Activated T-cell treated with anti-CD3 and anti-CD28 coated beads, Interleukin-2, amount 50 U/mL, for 72 hours (primary cell): ENCODE measurements at regions not wholly inside any gene's neighbourhood (a gene's known extent, or its start where the extent isn't known, plus 50 kb on each side); places are given as distances from the start of the nearest gene placed in this dataset.

ENCODE experiments used
- ATAC-seq, 2 donors: fragments of 150-1000 bp; cut with Tn5 transposase; replicated peaks in 1 of 2; 2 replicates each; pipeline ENCODE4 v1.10.0; 2021; ENCODE audit warnings: moderate library complexity in 2 of 2, mild to moderate bottlenecking in 1 of 2
- DNase-seq, 2 donors: peaks; one replicate each; pipeline ENCODE4 v3.0.0; 2021 to 2022; ENCODE audit warnings: mixed read lengths in 1 of 2
- H3K27ac Mint-ChIP-seq: one replicate; pipeline ENCODE4 v1.8.0; 2022; ENCODE audit warnings: mild to moderate bottlenecking, moderate library complexity, mixed read lengths
- H3K27me3 Mint-ChIP-seq: one replicate; pipeline ENCODE4 v1.8.0; 2022; ENCODE audit warnings: low read depth, mixed read lengths
- H3K36me3 Mint-ChIP-seq, 2 donors: one replicate each; pipeline ENCODE4 v1.8.0; 2022; ENCODE audit warnings: mixed read lengths in 2 of 2, mild to moderate bottlenecking in 1 of 2; ENCODE audit not compliant: insufficient read depth in 2 of 2
- H3K4me1 Mint-ChIP-seq: one replicate; pipeline ENCODE4 v1.8.0; 2022; ENCODE audit warnings: low read depth, mixed read lengths
- H3K4me3 Mint-ChIP-seq, 2 donors: one replicate each; pipeline ENCODE4 v1.8.0; 2022; ENCODE audit warnings: mild to moderate bottlenecking in 2 of 2, mixed read lengths in 2 of 2, moderate library complexity in 2 of 2
- H3K9me3 Mint-ChIP-seq, 2 donors: one replicate each; pipeline ENCODE4 v1.8.0; 2022; ENCODE audit warnings: mixed read lengths in 2 of 2

GRCh38 chr2:54360055-54360792 is 95.9 kb upstream of the SPTBN1 start:
- H3K4me1 Mint-ChIP-seq: no peaks in the 10 kb centered on the region
- peaks cover 11% of the 10 kb centered on the region for H3K27me3 Mint-ChIP-seq
- peaks cover 0 to 1% of the 10 kb centered on the region in 2 donors for H3K9me3 Mint-ChIP-seq
- H3K36me3 Mint-ChIP-seq: peaks cover 0 to 1% of the 10 kb centered on the region in 2 donors
- ATAC-seq (no peak), DNase-seq (no peak)
- H3K27ac Mint-ChIP-seq: no peak overlapping the region
- H3K4me3 Mint-ChIP-seq: no peak overlapping the region

GRCh38 chr2:54364409-54364808 is 91.7 kb upstream of the SPTBN1 start:
- ATAC-seq: no peak
- no peak for DNase-seq
- Mint-ChIP-seq H3K4me3 (no peak overlapping the region), H3K27me3 (peaks cover 11% of the 10 kb centered on the region), H3K36me3 (peaks cover 0 to 4% of the 10 kb centered on the region in 2 donors), H3K27ac (no peak overlapping the region), H3K4me1 (no peaks in the 10 kb centered on the region), H3K9me3 (peaks cover 7 to 8% of the 10 kb centered on the region in 2 donors)

- Mint-ChIP-seq H3K9me3 (peaks cover 7 to 8% of the 10 kb centered on the region in 2 donors), H3K27me3 (peaks cover 1% of the 10 kb centered on the region), H3K4me1 (no peaks in the 10 kb centered on the region)
Observed at GRCh38 chr2:54365661-54366060, 90.5 kb upstream of the SPTBN1 start.

GRCh38 chr2:54366487-54367280 is 89.4 kb upstream of the SPTBN1 start:
- Mint-ChIP-seq H3K4me3 (no peak overlapping the region), H3K36me3 (peaks cover 0 to 4% of the 10 kb centered on the region in 2 donors), H3K4me1 (no peaks in the 10 kb centered on the region), H3K27me3 (no peaks in the 10 kb centered on the region), H3K9me3 (peaks cover 7 to 8% of the 10 kb centered on the region in 2 donors), H3K27ac (no peak overlapping the region)
- no peak for ATAC-seq
- no peak for DNase-seq

More at GRCh38 chr2:54365661-54366060, 90.5 kb upstream of the SPTBN1 start:
- DNase-seq (no peak), ATAC-seq (no peak)
- H3K4me3 Mint-ChIP-seq: no peak overlapping the region
- no peak overlapping the region for H3K27ac Mint-ChIP-seq
- peaks cover 0 to 4% of the 10 kb centered on the region in 2 donors for H3K36me3 Mint-ChIP-seq

GRCh38 chr2:54370405-54371104 is 85.6 kb upstream of the SPTBN1 start:
- ATAC-seq (no peak), DNase-seq (no peak)
- H3K4me1 Mint-ChIP-seq: no peaks in the 10 kb centered on the region
- no peak overlapping the region for H3K4me3 Mint-ChIP-seq
- no peak overlapping the region for H3K27ac Mint-ChIP-seq
- peaks cover 9% of the 10 kb centered on the region for H3K27me3 Mint-ChIP-seq
- peaks cover 0 to 3% of the 10 kb centered on the region in 2 donors for H3K36me3 Mint-ChIP-seq
- peaks cover 6% of the 10 kb centered on the region in 2 donors for H3K9me3 Mint-ChIP-seq

- peaks cover 0 to 3% of the 10 kb centered on the region in 2 donors for H3K36me3 Mint-ChIP-seq
- H3K27ac Mint-ChIP-seq: no peak overlapping the region
- no peak overlapping the region for H3K4me3 Mint-ChIP-seq
- DNase-seq: no peak
- ATAC-seq: no peak
- H3K9me3 Mint-ChIP-seq: peaks cover 4 to 6% of the 10 kb centered on the region in 2 donors
- no peaks in the 10 kb centered on the region for H3K4me1 Mint-ChIP-seq
- H3K27me3 Mint-ChIP-seq: peaks cover 9% of the 10 kb centered on the region
Observed at GRCh38 chr2:54371460-54372065, 84.6 kb upstream of the SPTBN1 start.

- Mint-ChIP-seq H3K27me3 (peaks cover 9% of the 10 kb centered on the region), H3K9me3 (peaks cover 4 to 6% of the 10 kb centered on the region in 2 donors), H3K27ac (no peak overlapping the region), H3K4me1 (no peaks in the 10 kb centered on the region), H3K4me3 (no peak overlapping the region), H3K36me3 (peaks cover 0 to 3% of the 10 kb centered on the region in 2 donors)
- ATAC-seq (no peak), DNase-seq (no peak)
Observed at GRCh38 chr2:54372361-54372760, 83.8 kb upstream of the SPTBN1 start.

GRCh38 chr2:54373855-54374254 is 82.3 kb upstream of the SPTBN1 start:
- Mint-ChIP-seq H3K4me3 (no peak overlapping the region), H3K27me3 (peaks cover 9% of the 10 kb centered on the region), H3K4me1 (no peaks in the 10 kb centered on the region), H3K27ac (no peak overlapping the region), H3K9me3 (peaks cover 0 to 2% of the 10 kb centered on the region in 2 donors), H3K36me3 (no peaks in the 10 kb centered on the region)
- DNase-seq: no peak
- ATAC-seq: no peak

GRCh38 chr2:54374591-54375364 is 81.3 kb upstream of the SPTBN1 start:
- Mint-ChIP-seq H3K4me1 (no peaks in the 10 kb centered on the region), H3K27ac (no peak overlapping the region), H3K36me3 (no peaks in the 10 kb centered on the region), H3K9me3 (no peaks in the 10 kb centered on the region), H3K27me3 (peaks cover 9% of the 10 kb centered on the region), H3K4me3 (no peak overlapping the region)
- DNase-seq (no peak), ATAC-seq (no peak)

- no peaks in the 10 kb centered on the region for H3K36me3 Mint-ChIP-seq
- no peak overlapping the region for H3K27ac Mint-ChIP-seq
- no peaks in the 10 kb centered on the region for H3K9me3 Mint-ChIP-seq
- ATAC-seq: no peak
- H3K4me1 Mint-ChIP-seq: no peaks in the 10 kb centered on the region
- H3K27me3 Mint-ChIP-seq: peaks cover 9% of the 10 kb centered on the region
- H3K4me3 Mint-ChIP-seq: no peak overlapping the region
- no peak for DNase-seq
Observed at GRCh38 chr2:54377451-54377850, 78.7 kb upstream of the SPTBN1 start.

GRCh38 chr2:54377901-54378493 is 78.1 kb upstream of the SPTBN1 start:
- H3K27me3 Mint-ChIP-seq: peaks cover 9% of the 10 kb centered on the region
- no peak for ATAC-seq
- no peaks in the 10 kb centered on the region for H3K9me3 Mint-ChIP-seq
- H3K36me3 Mint-ChIP-seq: no peaks in the 10 kb centered on the region
- H3K4me3 Mint-ChIP-seq: no peak overlapping the region
- no peak for DNase-seq
- H3K27ac Mint-ChIP-seq: no peak overlapping the region
- H3K4me1 Mint-ChIP-seq: no peaks in the 10 kb centered on the region

GRCh38 chr2:54380670-54381069 is 75.5 kb upstream of the SPTBN1 start:
- H3K36me3 Mint-ChIP-seq: no peaks in the 10 kb centered on the region
- H3K4me1 Mint-ChIP-seq: no peaks in the 10 kb centered on the region
- H3K27me3 Mint-ChIP-seq: no peaks in the 10 kb centered on the region

More at GRCh38 chr2:54380670-54381069, 75.5 kb upstream of the SPTBN1 start:
- H3K27ac Mint-ChIP-seq: no peak overlapping the region
- DNase-seq: no peak
- H3K4me3 Mint-ChIP-seq: no peak overlapping the region
- no peak for ATAC-seq
- H3K9me3 Mint-ChIP-seq: no peaks in the 10 kb centered on the region
